Kidney epithelial cell (primary cell): ENCODE measurements at regions not wholly inside any gene's neighbourhood (a gene's known extent, or its start where the extent isn't known, plus 50 kb on each side); places are given as distances from the start of the nearest gene placed in this dataset.

ENCODE experiments used
- DNase-seq: peaks from one replicate; pipeline ENCODE4 v3.0.0-alpha.2; 2010; ENCODE audit warnings: low read depth
- H3K27me3 ChIP-seq: 2 replicates; pipeline ENCODE4 v1.6.0; 2011; ENCODE audit warnings: low read length; ENCODE audit not compliant: control insufficient read depth, insufficient read depth
- H3K36me3 ChIP-seq: 2 replicates; pipeline ENCODE4 v1.5.1; 2011; ENCODE audit warnings: low read length; ENCODE audit not compliant: control insufficient read depth, insufficient read depth
- H3K4me3 ChIP-seq: 2 replicates; pipeline ENCODE4 v1.5.1; 2011; ENCODE audit warnings: low read depth, mild to moderate bottlenecking, control low read depth, low read length
- TF ChIP-seq, protein P1 (sequence below): IDR thresholded peaks from 2 replicates; pipeline ENCODE4 v1.5.1; 2011; ENCODE audit warnings: mild to moderate bottlenecking, moderate library complexity, low read length, control low read depth, inconsistent platforms; ENCODE audit not compliant: insufficient read depth, poor library complexity, severe bottlenecking

DNA sequence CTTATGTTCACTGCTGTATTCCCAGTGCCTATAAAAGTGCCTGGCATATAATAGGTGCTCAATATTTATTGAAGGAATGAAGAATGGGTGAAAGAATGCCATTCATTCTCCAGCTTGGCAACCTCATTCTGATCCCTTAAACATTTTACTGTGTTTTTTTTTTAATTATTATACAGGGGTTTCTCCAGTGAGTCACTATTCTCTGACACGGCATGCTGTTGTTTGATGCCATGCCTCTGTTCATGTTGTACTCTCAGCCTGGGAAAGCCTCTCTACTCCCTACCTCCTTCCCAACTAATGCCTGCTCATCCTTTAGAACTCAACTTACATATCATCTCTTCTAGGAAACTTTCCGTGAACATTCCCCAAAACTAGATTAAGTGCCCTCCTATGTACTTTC is 70.2 kb upstream of the PHF24 start:
- DNase-seq: no peak
- no peaks in the 10 kb centered on the region for H3K36me3 ChIP-seq
- no peak overlapping the region for H3K4me3 ChIP-seq
- TF ChIP-seq, protein P1, sequence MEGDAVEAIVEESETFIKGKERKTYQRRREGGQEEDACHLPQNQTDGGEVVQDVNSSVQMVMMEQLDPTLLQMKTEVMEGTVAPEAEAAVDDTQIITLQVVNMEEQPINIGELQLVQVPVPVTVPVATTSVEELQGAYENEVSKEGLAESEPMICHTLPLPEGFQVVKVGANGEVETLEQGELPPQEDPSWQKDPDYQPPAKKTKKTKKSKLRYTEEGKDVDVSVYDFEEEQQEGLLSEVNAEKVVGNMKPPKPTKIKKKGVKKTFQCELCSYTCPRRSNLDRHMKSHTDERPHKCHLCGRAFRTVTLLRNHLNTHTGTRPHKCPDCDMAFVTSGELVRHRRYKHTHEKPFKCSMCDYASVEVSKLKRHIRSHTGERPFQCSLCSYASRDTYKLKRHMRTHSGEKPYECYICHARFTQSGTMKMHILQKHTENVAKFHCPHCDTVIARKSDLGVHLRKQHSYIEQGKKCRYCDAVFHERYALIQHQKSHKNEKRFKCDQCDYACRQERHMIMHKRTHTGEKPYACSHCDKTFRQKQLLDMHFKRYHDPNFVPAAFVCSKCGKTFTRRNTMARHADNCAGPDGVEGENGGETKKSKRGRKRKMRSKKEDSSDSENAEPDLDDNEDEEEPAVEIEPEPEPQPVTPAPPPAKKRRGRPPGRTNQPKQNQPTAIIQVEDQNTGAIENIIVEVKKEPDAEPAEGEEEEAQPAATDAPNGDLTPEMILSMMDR: no peak
- peaks cover 11% of the 10 kb centered on the region for H3K27me3 ChIP-seq

DNA sequence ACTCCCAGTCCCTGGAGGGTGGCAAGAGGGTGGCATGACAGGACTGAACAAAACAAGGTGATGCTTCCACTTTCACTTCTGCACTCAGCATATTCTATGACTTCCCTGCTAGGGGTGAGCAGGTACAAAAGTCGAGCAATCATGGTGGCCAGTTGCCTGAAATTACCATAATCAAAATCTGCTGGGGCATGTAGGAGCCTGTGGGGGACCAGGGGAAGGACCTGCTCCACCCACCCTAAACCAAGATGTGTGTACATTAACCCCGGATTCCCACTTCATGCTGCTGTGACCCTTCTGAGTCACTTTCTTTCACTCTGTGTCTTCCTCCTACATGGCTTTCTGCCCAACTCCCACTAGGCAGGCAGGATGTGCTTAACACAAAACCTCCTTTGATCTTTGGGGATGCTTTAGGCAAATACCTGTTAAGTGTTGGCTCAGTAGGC is 73.3 kb upstream of the PHF24 start:
- DNase-seq: no peak
- H3K36me3 ChIP-seq: no peaks in the 10 kb centered on the region
- H3K4me3 ChIP-seq: no peak overlapping the region
- TF ChIP-seq, protein P1: no peak
- H3K27me3 ChIP-seq: peaks cover 6% of the 10 kb centered on the region

DNA sequence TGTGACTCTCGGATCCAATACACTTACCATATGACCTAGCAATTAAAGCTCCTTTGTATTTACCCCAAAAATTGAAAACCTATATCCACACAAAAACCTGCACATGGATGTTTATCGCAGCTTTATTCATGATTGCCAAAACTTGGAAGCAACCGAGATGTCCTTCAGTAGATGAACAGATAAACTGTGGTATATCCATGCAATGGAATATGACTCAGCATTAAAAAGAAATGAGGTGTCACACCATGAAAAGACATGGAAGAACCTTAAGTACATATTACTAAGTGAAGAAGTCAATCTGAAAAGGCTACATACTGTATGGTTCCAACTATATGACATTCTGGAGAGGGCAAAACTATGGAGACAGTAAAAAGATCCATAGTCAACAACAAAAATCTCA is 82.0 kb upstream of the PHF24 start:
- TF ChIP-seq, protein P1: no peak
- DNase-seq: no peak
- Histone ChIP-seq H3K27me3 (no peaks in the 10 kb centered on the region), H3K36me3 (no peaks in the 10 kb centered on the region), H3K4me3 (no peak overlapping the region)

DNA sequence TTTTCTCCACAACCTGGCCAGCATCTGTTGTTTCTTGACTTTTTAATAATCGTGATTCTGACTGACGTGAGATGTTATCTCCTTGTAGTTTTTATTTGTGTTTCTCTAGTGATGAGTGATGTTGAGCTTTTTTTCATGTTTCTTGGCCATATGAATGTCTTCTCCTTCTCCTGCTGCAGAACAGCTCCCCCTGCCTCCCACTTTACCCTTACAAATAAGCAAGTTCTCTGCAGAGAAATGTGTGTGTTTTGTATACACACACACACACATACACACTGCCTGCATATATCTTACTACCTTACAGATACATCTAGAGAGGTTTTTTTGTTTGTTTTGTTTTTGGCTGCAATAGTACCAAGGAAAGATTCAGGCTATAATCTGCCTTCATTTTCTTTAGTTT is 88.7 kb upstream of the PHF24 start:
- TF ChIP-seq, protein P1: peak; percentile 21
- no peak for DNase-seq
- Histone ChIP-seq H3K36me3 (no peaks in the 10 kb centered on the region), H3K27me3 (no peaks in the 10 kb centered on the region), H3K4me3 (no peak overlapping the region)

DNA sequence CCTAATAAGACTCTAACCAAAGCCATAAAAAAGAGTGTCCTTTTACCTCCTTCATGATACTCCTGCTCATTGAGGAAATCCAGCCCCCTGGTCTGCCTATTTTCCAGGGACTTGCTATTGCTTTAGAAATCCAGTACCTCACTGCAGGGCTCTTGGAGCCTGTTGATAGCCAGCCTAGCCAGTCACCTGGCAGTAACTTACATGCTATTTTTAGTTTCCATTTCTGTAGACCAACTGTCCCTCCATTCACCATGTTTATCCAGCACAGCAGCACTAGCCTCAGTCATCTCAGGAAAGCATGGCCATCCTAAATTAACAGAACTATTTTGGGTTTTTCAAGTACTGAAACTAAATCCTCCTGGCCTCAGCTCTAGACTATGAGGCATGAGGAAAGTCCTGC is 91.5 kb upstream of the PHF24 start:
- TF ChIP-seq, protein P1: no peak
- Histone ChIP-seq H3K27me3 (no peaks in the 10 kb centered on the region), H3K36me3 (no peaks in the 10 kb centered on the region), H3K4me3 (no peak overlapping the region)
- no peak for DNase-seq

DNA sequence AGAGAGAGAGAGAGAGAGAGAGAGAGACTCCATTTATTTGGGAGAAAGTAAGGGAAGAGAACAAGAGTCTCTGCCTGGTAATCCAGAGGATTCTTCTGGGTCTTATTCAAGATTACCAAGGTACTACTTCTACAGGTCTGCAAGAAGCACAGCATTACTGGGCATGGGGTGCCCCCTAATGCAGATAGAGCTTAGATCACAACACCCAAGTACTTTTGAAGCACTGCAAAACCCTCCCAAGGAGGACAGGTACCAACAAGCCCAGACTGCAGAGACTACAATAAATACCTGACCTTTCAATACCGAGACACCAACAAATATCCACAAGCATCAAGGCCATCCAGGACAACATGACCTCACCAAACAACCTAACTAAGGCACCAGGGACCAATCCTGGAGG is 94.7 kb upstream of the PHF24 start:
- no peaks in the 10 kb centered on the region for H3K36me3 ChIP-seq
- no peak overlapping the region for H3K4me3 ChIP-seq
- no peak for DNase-seq
- peaks cover under 1% of the 10 kb centered on the region for H3K27me3 ChIP-seq
- TF ChIP-seq, protein P1: no peak
